A549 (cell line): ENCODE measurements at regions not wholly inside any gene's neighbourhood (a gene's known extent, or its start where the extent isn't known, plus 50 kb on each side); places are given as distances from the start of the nearest gene placed in this dataset.

ENCODE experiments used
- CBX2 ChIP-seq: fragments of 200-600 bp; sonication (generic); IDR thresholded peaks from 2 replicates; pipeline ENCODE4 v1.6.1; 2016; ENCODE audit warnings: low read depth, mild to moderate bottlenecking, borderline replicate concordance
- HDAC2 ChIP-seq: fragments of 200-600 bp; sonication (generic); IDR thresholded peaks from 2 replicates; pipeline ENCODE4 v1.6.1; 2016
- JUNB ChIP-seq: fragments of >200 bp; sonication (Bioruptor Twin); formaldehyde crosslinking; IDR thresholded peaks from 2 replicates; pipeline ENCODE4 v1.6.1; 2016
- KDM1A ChIP-seq: fragments of 200-600 bp; sonication (generic); IDR thresholded peaks from 2 replicates; pipeline ENCODE4 v1.6.1; 2016; ENCODE audit warnings: low read depth, mild to moderate bottlenecking
- MAFK ChIP-seq: fragments of 450-650 bp; IDR thresholded peaks from 2 replicates; pipeline ENCODE4 v1.6.1; 2014; ENCODE audit not compliant: partially characterized antibody
- MYC ChIP-seq: IDR thresholded peaks from 2 replicates; pipeline ENCODE4 v1.6.1; 2012; ENCODE audit warnings: mild to moderate bottlenecking, inconsistent platforms, low read length, improper control_type of control experiment, borderline replicate concordance
- PHF8 ChIP-seq: fragments of 200-600 bp; sonication (generic); IDR thresholded peaks from 2 replicates; pipeline ENCODE4 v1.6.1; 2016; ENCODE audit warnings: low read depth, mild to moderate bottlenecking, antibody characterized with exemption, moderate library complexity, borderline replicate concordance
- POLR2A ChIP-seq: IDR thresholded peaks from 2 replicates; pipeline ENCODE4 v1.6.1; 2012; ENCODE audit warnings: mild to moderate bottlenecking, low read length
- RAD21 ChIP-seq, 2 experiments: fragments of >200 bp in 1 of 2; sonication (Bioruptor Twin) in 1 of 2; formaldehyde crosslinking in 1 of 2; IDR thresholded peaks in 1 of 2; conservative IDR thresholded peaks in 1 of 2; 2 replicates in 1 of 2; 3 replicates in 1 of 2; pipeline ENCODE4 v1.6.1; 2012 to 2018; ENCODE audit warnings: inconsistent platforms in 1 of 2
- RFX5 ChIP-seq: fragments of 450-650 bp; IDR thresholded peaks from 2 replicates; pipeline ENCODE4 v1.7.1; 2014; ENCODE audit warnings: antibody characterized with exemption, mild to moderate bottlenecking, moderate library complexity
- SMC3 ChIP-seq: fragments of >200 bp; sonication (Bioruptor Twin); formaldehyde crosslinking; IDR thresholded peaks from 3 replicates; pipeline ENCODE4 v1.6.1; 2018; ENCODE audit warnings: inconsistent platforms
- TF ChIP-seq, protein P1 (sequence below): fragments of >200 bp; sonication (Bioruptor Twin); formaldehyde crosslinking; IDR thresholded peaks from 3 replicates; pipeline ENCODE4 v1.5.1; 2016
- TF ChIP-seq, protein P2 (sequence below): fragments of 450-650 bp; IDR thresholded peaks from 2 replicates; pipeline ENCODE4 v1.6.1; 2014; ENCODE audit warnings: antibody characterized with exemption

DNA sequence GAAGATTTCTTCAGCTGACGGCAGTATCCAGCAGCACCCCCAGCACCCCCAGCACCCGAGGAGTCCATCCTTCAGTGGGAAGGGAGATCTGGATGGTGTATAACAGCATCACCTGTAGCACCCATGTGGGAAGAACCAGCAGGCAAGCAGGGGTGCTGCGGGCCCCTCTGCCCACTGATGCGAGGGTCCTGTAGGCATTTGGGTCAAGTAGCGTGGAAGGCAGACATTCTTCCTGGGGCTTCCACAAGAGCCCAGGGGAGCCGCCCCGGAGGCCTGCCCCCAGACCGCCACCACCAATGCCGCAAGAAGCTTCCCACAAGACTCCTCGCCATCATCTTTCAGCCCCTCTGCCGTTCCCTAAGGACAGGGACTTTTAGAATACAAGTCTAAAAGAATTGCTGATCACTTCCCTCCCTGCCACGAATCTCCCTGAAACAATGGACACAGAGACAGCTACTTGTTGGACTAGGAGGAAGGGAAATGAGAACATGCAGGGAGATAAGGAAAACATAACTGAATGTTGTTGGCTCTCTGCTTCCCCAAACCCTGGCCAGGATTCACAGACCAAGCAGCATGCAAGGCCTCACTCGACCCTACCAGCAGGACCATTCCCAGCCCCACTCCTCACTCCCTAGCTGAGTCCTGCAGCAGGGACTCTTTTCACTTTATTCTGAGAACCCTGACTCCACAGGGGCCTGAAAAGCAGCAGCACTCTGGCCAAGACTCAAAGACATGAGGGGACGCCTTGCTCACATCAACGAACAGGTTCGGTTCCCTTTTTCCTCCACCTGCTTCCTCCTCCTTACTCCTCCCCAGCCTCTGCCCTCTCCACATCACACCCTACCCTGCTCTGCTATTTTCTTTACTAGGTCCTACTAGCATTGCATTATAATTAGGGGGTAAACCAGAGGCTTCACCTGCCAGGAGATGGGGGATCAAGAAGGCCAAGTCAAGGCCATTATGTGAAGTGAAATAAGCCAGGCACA lies 164.5 kb downstream of the HERPUD2 start:
- TF ChIP-seq POLR2A (no peak), CBX2 (no peak), RFX5 (no peak), KDM1A (no peak), RAD21 (conservative IDR thresholded peaks at IDR 0.05 in 1 of 2, IDR thresholded peaks at IDR 0.05 in 1 of 2) (no peak), SMC3 (no peak), MAFK (no peak), HDAC2 (no peak), JUNB (no peak), PHF8 (no peak), MYC (no peak)
- TF ChIP-seq, protein P1, sequence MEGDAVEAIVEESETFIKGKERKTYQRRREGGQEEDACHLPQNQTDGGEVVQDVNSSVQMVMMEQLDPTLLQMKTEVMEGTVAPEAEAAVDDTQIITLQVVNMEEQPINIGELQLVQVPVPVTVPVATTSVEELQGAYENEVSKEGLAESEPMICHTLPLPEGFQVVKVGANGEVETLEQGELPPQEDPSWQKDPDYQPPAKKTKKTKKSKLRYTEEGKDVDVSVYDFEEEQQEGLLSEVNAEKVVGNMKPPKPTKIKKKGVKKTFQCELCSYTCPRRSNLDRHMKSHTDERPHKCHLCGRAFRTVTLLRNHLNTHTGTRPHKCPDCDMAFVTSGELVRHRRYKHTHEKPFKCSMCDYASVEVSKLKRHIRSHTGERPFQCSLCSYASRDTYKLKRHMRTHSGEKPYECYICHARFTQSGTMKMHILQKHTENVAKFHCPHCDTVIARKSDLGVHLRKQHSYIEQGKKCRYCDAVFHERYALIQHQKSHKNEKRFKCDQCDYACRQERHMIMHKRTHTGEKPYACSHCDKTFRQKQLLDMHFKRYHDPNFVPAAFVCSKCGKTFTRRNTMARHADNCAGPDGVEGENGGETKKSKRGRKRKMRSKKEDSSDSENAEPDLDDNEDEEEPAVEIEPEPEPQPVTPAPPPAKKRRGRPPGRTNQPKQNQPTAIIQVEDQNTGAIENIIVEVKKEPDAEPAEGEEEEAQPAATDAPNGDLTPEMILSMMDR, result no peak
- TF ChIP-seq, protein P2, sequence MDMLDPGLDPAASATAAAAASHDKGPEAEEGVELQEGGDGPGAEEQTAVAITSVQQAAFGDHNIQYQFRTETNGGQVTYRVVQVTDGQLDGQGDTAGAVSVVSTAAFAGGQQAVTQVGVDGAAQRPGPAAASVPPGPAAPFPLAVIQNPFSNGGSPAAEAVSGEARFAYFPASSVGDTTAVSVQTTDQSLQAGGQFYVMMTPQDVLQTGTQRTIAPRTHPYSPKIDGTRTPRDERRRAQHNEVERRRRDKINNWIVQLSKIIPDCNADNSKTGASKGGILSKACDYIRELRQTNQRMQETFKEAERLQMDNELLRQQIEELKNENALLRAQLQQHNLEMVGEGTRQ, result no peak
